GM19240 (cell line): ENCODE measurements at regions not wholly inside any gene's neighbourhood (a gene's known extent, or its start where the extent isn't known, plus 50 kb on each side); places are given as distances from the start of the nearest gene placed in this dataset.

Experiments
- DNase-seq: peaks from one replicate; pipeline ENCODE4 v3.0.0; 2011; ENCODE audit warnings: low spot score; ENCODE audit not compliant: insufficient read length

- no peak for DNase-seq
These were observed 337.0 kb downstream of the BRD1 start for GRCh38 chr22:49490692-49491091.

- DNase-seq, result no peak
These were observed 337.9 kb downstream of the BRD1 start for GRCh38 chr22:49489821-49490220.

- no peak for DNase-seq
These were observed 338.7 kb downstream of the BRD1 start for GRCh38 chr22:49488943-49489342.

- no peak for DNase-seq
These were observed 339.7 kb downstream of the BRD1 start for GRCh38 chr22:49487950-49488349.

- DNase-seq, result no peak
These were observed 341.4 kb downstream of the BRD1 start for GRCh38 chr22:49486225-49486624.

GRCh38 chr22:49483946-49484345, 343.7 kb downstream of the BRD1 start:
- DNase-seq, result no peak

- no peak for DNase-seq
These were observed 344.3 kb downstream of the BRD1 start for GRCh38 chr22:49483281-49483870.

- no peak for DNase-seq
These were observed 344.9 kb downstream of the BRD1 start for GRCh38 chr22:49482811-49483210.

- no peak for DNase-seq
These were observed 345.8 kb downstream of the BRD1 start for GRCh38 chr22:49481659-49482399.

GRCh38 chr22:49480896-49481658, 346.6 kb downstream of the BRD1 start:
- no peak for DNase-seq

- DNase-seq, result no peak
These were observed 347.3 kb downstream of the BRD1 start for GRCh38 chr22:49480331-49480730.

- no peak for DNase-seq
These were observed 348.1 kb downstream of the BRD1 start for GRCh38 chr22:49479566-49479965.

GRCh38 chr22:49476800-49477400, 350.8 kb downstream of the BRD1 start:
- DNase-seq, result no peak

GRCh38 chr22:49476176-49476575, 351.5 kb downstream of the BRD1 start:
- DNase-seq, result no peak

- DNase-seq, result no peak
These were observed 352.4 kb downstream of the BRD1 start for GRCh38 chr22:49475253-49475652.

GRCh38 chr22:49473286-49473685, 354.4 kb downstream of the BRD1 start:
- no peak for DNase-seq

- DNase-seq, result no peak
These were observed 356.8 kb downstream of the BRD1 start for GRCh38 chr22:49470741-49471503.

GRCh38 chr22:49469896-49470740, 357.6 kb downstream of the BRD1 start:
- DNase-seq, result no peak

GRCh38 chr22:49468487-49469198, 359.0 kb downstream of the BRD1 start:
- no peak for DNase-seq
